Activated naive CD8-positive, alpha-beta T cell treated with anti-CD3 and anti-CD28 coated beads, Interleukin-2, amount 10 ng/mL, durations not matched to agents 7 days and 5 days (primary cell): ENCODE measurements at regions not wholly inside any gene's neighbourhood (a gene's known extent, or its start where the extent isn't known, plus 50 kb on each side); places are given as distances from the start of the nearest gene placed in this dataset.
A peak's percentile ranks its signal among the peaks of the same experiment; 100 is the strongest.
"Not testable (repeated sequence)": the region's sequence is repeated elsewhere in the genome, so short reads cannot be mapped to it uniquely, and the experiment has no call there.

Experiments
- ATAC-seq: fragments of 150-1000 bp; cut with Tn5 transposase; one replicate; pipeline ENCODE4 v1.10.0; 2021; ENCODE audit warnings: low read depth, moderate library complexity
- POLR2A ChIA-PET: fragments of 350-600 bp; sonication (Branson Sonifier 250); formaldehyde crosslinking; loops from one replicate; lab custom pipeline; 2021; ENCODE audit warnings: antibody characterized with exemption; lab: Charles Lee
- DNase-seq: peaks from one replicate; pipeline ENCODE4 v3.0.0; 2021
- H3K27ac Mint-ChIP-seq: one replicate; pipeline ENCODE4 v1.8.0; 2022; ENCODE audit warnings: mild to moderate bottlenecking, mixed read lengths
- H3K27me3 Mint-ChIP-seq: one replicate; pipeline ENCODE4 v1.8.0; 2022; ENCODE audit warnings: mild to moderate bottlenecking, moderate library complexity, mixed read lengths
- H3K36me3 Mint-ChIP-seq: one replicate; pipeline ENCODE4 v1.8.0; 2021; ENCODE audit warnings: mild to moderate bottlenecking, mixed read lengths
- H3K4me1 Mint-ChIP-seq: one replicate; pipeline ENCODE4 v1.8.0; 2021; ENCODE audit warnings: mixed read lengths
- H3K4me3 Mint-ChIP-seq: one replicate; pipeline ENCODE4 v1.8.0; 2022; ENCODE audit warnings: mild to moderate bottlenecking, moderate library complexity, mixed read lengths
- H3K9me3 Mint-ChIP-seq: one replicate; pipeline ENCODE4 v1.8.0; 2021; ENCODE audit warnings: mixed read lengths

DNA sequence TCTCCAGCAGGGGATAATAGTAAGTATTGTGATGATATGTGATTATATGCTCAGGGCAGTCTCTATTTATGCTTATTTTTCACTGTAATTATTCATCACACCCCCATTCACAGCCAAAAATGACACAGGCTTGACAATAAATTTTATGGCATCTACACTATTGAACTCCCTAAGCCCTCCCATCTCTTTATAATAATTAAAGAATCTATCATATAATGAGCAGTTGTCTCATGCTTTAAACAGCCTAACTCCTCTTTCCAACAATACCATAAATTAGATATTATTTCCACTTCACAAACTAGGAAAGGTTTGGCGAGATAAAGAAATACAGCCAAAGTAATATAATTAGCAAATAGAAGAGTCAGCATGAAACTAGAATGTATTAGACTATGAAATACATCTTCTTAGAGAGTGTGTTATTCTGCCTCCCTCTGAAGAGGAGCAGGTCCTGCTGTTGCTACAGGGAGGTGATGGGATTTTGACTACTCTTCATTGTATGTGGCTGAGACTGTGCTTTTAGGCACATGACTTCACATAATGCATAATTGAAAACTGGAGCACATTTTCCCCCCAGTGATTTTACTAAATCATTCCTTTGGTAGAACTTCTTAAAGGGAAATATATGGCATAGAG, 488.8 kb downstream of the HTR1A start:
- Mint-ChIP-seq H3K36me3 (no peaks in the 10 kb centered on the region), H3K27me3 (no peaks in the 10 kb centered on the region), H3K27ac (no peak overlapping the region), H3K4me3 (no peak overlapping the region), H3K4me1 (no peaks in the 10 kb centered on the region), H3K9me3 (peaks cover 4% of the 10 kb centered on the region)
- no peak for ATAC-seq
- POLR2A ChIA-PET, result no interaction called here
- no peak for DNase-seq

DNA sequence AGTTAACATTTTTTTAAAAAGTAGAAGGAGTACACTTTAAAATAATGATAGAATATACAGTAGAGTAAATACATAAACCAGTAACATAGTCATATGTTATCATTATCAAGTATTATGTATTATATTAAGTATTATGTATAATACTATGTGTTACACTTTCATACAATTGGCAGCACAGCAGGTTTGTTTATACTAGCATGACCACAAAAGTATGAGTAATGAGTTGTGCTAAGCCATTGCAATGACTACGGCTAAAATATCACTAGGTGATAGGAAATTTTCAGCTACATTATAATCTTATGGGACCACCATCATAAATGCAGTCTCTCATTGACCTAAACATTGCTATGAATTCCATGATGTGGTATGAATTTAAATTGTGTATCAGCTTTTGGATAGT, 506.0 kb downstream of the HTR1A start:
- POLR2A ChIA-PET, result no interaction called here
- H3K36me3 Mint-ChIP-seq, result no peaks in the 10 kb centered on the region
- ATAC-seq (no peak), DNase-seq (no peak)
- no peaks in the 10 kb centered on the region for H3K27me3 Mint-ChIP-seq
- no peaks in the 10 kb centered on the region for H3K4me1 Mint-ChIP-seq
- no peak overlapping the region for H3K4me3 Mint-ChIP-seq
- no peaks in the 10 kb centered on the region for H3K9me3 Mint-ChIP-seq
- H3K27ac Mint-ChIP-seq, result no peak overlapping the region

DNA sequence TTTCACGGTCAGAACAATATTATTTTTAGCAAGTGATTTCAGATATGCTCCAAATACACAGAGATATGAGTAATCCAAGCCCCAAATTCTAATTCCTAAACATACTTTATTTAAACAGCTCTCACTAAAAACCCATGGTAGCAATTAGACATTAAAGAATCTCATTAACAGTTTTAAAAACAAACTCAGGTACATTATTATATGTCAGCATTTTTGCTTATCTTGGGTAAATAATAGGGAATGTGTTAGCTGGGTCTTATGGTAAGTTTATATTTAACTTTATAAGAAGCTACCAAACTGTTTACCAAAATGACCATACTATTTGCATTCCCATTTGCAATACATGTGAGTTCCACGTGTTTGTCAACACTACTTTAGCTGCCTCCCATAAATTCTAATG, 511.1 kb downstream of the HTR1A start:
- Mint-ChIP-seq H3K4me3 (no peak overlapping the region), H3K27ac (no peak overlapping the region), H3K27me3 (no peaks in the 10 kb centered on the region), H3K36me3 (no peaks in the 10 kb centered on the region), H3K4me1 (no peaks in the 10 kb centered on the region), H3K9me3 (no peaks in the 10 kb centered on the region)
- DNase-seq, result no peak
- POLR2A ChIA-PET, result no interaction called here
- ATAC-seq, result no peak

DNA sequence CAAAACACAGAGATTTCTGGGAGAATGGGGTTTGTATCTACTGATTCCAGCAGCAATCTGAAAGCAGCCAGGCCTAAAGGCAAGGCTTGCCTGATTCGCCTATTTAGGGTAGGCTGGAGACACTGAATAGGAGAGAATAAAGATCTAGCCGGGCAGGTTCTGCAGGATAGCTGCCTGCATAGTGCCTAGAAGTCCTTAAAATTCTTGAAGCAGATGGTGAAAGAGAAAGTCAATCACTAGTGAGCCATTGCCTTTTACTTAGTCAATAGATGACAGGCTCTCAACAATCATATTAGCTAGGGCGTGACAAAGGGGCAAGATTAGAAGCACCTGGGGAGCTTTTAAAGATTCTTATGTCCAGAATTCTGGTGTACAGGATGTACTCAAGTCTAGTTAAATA, 522.7 kb downstream of the HTR1A start:
- DNase-seq, result no peak

DNA sequence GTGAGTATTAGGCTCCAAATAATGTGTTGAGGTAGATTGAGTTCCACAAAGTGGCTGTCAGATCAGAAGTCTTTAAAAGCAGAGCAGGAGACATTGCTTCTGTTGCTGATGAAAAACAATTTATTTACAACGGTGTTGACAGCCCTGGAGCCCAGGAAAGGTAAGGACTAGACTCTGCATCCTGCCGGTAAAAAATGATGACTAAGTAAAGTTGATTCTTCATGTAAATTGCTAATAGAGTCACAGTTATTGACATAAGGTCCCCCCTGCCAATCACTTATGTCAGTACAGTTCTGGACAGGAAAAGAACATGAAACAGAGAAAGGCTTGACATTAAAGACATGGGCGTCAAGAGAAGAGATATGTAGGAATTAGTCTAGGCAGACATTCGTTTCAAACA, 552.5 kb downstream of the HTR1A start:
- Mint-ChIP-seq H3K27me3 (no peaks in the 10 kb centered on the region), H3K27ac (no peak overlapping the region), H3K4me1 (no peaks in the 10 kb centered on the region), H3K4me3 (no peak overlapping the region), H3K9me3 (peaks cover 3% of the 10 kb centered on the region), H3K36me3 (no peaks in the 10 kb centered on the region)
- no peak for ATAC-seq
- no peak for DNase-seq
- POLR2A ChIA-PET, result no interaction called here

More for the DNA sequence above, 522.7 kb downstream of the HTR1A start:
- H3K27ac Mint-ChIP-seq, result no peak overlapping the region
- H3K36me3 Mint-ChIP-seq, result no peaks in the 10 kb centered on the region
- H3K9me3 Mint-ChIP-seq, result peaks cover 1% of the 10 kb centered on the region
- no peak for ATAC-seq
- no peak overlapping the region for H3K4me3 Mint-ChIP-seq
- POLR2A ChIA-PET, result no interaction called here
- no peaks in the 10 kb centered on the region for H3K4me1 Mint-ChIP-seq
- H3K27me3 Mint-ChIP-seq, result no peaks in the 10 kb centered on the region

DNA sequence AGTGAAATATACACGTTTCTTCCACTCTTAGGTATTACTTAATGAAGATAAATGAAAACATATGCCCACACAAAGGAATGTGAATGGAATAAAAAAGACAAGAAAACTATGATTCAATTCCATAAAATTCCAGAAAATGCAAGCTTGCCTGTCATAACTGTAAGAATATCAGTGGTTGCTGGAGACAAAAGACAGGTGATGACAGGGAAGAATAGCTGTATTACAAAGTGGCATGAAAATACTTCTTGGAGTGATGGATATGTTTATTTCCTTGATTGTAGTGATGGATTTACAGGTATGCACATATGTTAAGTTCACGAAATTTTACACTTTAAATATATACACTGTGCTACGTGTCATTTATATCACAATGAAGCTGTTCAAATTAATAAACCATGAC, 553.3 kb downstream of the HTR1A start:
- H3K9me3 Mint-ChIP-seq, result no peaks in the 10 kb centered on the region
- ATAC-seq (no peak), DNase-seq (no peak)
- H3K36me3 Mint-ChIP-seq, result no peaks in the 10 kb centered on the region
- H3K27me3 Mint-ChIP-seq, result no peaks in the 10 kb centered on the region
- POLR2A ChIA-PET, result no interaction called here
- H3K4me1 Mint-ChIP-seq, result no peaks in the 10 kb centered on the region
- no peak overlapping the region for H3K4me3 Mint-ChIP-seq
- H3K27ac Mint-ChIP-seq, result no peak overlapping the region

DNA sequence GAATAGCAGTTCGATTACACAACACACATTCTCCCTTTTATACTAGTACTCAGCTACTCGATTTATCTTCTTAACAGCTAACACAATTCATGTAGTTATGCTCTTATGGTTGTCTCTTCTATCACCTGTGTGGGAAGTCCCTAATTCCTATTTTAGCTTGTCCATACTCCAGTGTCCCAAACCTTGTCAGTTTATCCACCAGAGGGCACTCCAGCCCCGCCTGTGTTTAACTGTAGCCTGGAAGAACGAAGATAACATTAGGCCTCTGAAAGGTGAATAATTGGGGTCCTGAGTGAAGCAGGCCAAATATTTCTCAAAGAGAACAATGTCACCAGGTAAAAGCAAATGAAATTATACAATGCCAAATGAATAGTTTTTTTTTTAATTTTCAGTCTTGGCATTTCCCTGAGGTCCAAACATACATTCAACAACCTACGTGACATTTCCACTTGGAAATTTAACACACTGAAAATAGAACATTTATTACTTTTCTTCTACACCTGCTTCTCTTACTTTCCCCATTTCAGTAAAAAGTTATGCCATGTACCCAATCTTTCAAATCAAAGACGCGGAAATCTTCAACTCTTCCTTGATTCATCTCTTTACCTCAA, 560.7 kb downstream of the HTR1A start:
- peak; percentile 30 for DNase-seq

DNA sequence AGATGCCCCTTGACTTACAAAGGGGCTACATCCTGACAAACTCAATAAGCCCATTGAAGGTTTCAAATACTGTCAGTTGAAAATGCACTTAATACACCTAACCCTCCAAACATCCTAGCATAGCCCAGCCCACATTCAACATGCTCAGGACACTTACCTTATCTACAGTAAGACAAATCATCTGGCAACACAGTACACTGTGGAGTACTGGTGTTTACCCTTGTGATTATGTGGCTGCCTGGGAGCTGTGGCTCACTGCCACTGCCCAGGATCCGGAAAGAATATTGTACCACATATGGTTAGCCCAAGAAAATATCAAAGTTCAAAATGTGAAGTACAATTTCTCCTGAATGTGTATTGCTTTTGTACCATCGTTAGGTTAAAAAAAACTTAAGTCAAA, 562.2 kb downstream of the HTR1A start:
- DNase-seq, result no peak
- Mint-ChIP-seq H3K27ac (no peak overlapping the region), H3K36me3 (no peaks in the 10 kb centered on the region), H3K27me3 (no peaks in the 10 kb centered on the region), H3K4me1 (no peaks in the 10 kb centered on the region), H3K4me3 (no peak overlapping the region), H3K9me3 (no peaks in the 10 kb centered on the region)
- no peak for ATAC-seq
- POLR2A ChIA-PET, result no interaction called here

More for the DNA sequence above, 560.7 kb downstream of the HTR1A start:
- no peaks in the 10 kb centered on the region for H3K27me3 Mint-ChIP-seq
- no peaks in the 10 kb centered on the region for H3K4me1 Mint-ChIP-seq
- ATAC-seq, result no peak
- no peak overlapping the region for H3K27ac Mint-ChIP-seq
- no peaks in the 10 kb centered on the region for H3K9me3 Mint-ChIP-seq
- POLR2A ChIA-PET, result no interaction called here
- H3K4me3 Mint-ChIP-seq, result no peak overlapping the region
- no peaks in the 10 kb centered on the region for H3K36me3 Mint-ChIP-seq

DNA sequence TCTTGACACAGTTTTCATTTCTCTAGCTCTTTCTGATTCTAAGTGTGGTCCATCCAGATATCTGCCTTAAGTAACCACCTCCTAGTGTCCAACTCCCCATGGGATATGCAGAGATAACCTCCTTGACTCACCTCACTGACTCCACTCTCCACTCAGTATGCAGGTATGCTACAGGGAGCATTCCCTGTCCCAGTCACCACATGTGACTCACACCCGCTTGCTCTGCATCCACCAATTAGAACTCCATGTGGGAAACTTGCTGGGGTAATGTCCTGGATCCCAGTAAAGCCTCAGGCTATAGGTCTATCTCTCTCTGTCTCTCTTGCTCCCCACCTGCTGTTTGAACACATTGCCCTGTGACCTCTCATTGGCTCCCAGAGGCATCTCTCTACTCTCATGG, 563.9 kb downstream of the HTR1A start:
- no peaks in the 10 kb centered on the region for H3K4me1 Mint-ChIP-seq
- no peaks in the 10 kb centered on the region for H3K9me3 Mint-ChIP-seq
- ATAC-seq (no peak), DNase-seq (no peak)
- no peaks in the 10 kb centered on the region for H3K27me3 Mint-ChIP-seq
- POLR2A ChIA-PET, result no interaction called here
- H3K36me3 Mint-ChIP-seq, result no peaks in the 10 kb centered on the region
- H3K4me3 Mint-ChIP-seq, result no peak overlapping the region
- no peak overlapping the region for H3K27ac Mint-ChIP-seq

DNA sequence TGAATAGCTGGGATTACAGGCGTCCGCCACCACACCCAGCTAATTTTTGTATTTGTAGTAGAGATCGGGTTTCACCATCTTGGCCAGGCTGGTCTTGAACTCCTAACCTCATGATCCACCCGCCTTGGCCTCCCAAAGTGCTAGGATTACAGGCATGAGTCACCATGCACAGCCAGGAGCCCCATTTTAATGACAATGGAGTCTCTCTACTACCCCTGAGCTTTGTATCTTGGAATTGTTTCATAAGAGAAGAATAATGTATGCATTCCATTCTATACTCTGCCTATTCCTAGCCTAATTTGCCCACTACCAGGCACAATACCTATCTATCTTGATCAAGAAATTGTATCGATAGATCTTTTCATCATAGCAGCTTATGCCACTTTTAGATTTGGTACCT, 574.1 kb downstream of the HTR1A start:
- H3K4me3 Mint-ChIP-seq, ATAC-seq, H3K9me3 Mint-ChIP-seq, H3K36me3 Mint-ChIP-seq, H3K27me3 Mint-ChIP-seq, DNase-seq, H3K27ac Mint-ChIP-seq, H3K4me1 Mint-ChIP-seq, POLR2A ChIA-PET: not testable (repeated sequence)

DNA sequence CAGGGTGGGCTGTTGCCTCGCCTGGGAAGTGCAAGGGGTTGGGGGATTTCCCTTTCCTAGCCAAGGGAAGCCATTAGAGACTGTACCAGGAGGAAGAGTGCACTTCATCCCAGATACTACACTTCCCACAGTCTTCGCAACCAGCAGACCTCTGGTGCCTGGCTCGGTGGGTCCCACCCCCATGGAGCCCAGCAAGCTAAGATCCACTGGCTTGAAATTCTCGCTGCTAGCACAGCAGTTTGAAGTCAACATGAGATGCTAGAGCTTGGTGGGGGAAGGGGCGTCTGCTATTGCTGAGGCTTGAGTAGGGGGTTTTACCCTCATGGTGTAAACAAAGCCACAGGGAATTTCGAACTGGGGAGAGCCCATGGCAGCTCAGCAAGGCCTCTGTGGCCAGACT, 586.4 kb downstream of the HTR1A start:
- POLR2A ChIA-PET, result no interaction called here
- Mint-ChIP-seq H3K9me3 (peaks cover 2% of the 10 kb centered on the region), H3K36me3 (no peaks in the 10 kb centered on the region), H3K27ac (no peak overlapping the region), H3K4me3 (no peak overlapping the region), H3K4me1 (no peaks in the 10 kb centered on the region), H3K27me3 (no peaks in the 10 kb centered on the region)
- ATAC-seq, result no peak
- no peak for DNase-seq

DNA sequence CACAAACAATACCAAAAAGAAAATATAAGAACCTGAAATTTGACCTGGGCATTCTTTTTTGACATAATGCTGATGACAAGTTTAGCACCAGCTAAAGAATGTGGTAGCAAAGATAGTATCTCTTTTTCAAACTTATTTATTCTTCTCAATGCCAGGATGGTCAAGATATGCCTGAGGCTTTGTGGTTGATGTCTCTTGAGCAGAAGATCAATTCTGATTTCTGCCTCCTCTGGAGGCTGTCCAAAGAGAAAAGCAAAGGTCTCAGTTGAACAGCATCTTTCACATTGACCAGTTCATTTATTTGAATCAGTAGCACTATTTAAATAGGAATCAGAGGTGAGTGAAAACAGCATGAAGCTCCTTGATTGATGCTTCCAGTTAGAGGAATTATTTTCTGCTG, 588.2 kb downstream of the HTR1A start:
- Mint-ChIP-seq H3K27ac (no peak overlapping the region), H3K4me1 (no peaks in the 10 kb centered on the region), H3K36me3 (no peaks in the 10 kb centered on the region), H3K27me3 (no peaks in the 10 kb centered on the region), H3K4me3 (no peak overlapping the region), H3K9me3 (peaks cover 2% of the 10 kb centered on the region)
- no peak for ATAC-seq
- POLR2A ChIA-PET, result no interaction called here
- DNase-seq, result no peak

DNA sequence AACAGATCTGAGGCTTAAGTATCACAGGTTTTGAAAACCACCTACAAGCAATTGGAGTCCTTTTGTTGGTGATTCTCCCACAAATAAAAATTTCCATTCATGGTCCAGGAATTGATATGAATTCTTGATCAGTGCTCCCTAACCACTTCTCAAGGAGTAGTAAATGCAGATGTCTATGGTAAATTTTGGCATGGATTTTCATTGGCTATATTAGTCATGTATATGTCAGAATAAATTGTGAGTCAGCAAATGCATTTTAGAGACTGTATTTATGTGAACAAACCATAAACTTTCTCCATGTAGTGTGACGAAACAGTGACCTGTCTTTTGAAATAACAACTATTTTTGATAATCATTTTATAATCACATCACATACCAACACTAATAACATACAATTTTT, 611.1 kb downstream of the HTR1A start:
- POLR2A ChIA-PET, result no interaction called here
- ATAC-seq (no peak), DNase-seq (no peak)
- Mint-ChIP-seq H3K4me1 (no peaks in the 10 kb centered on the region), H3K36me3 (no peaks in the 10 kb centered on the region), H3K27ac (no peak overlapping the region), H3K9me3 (peaks cover 1% of the 10 kb centered on the region), H3K27me3 (no peaks in the 10 kb centered on the region), H3K4me3 (no peak overlapping the region)

DNA sequence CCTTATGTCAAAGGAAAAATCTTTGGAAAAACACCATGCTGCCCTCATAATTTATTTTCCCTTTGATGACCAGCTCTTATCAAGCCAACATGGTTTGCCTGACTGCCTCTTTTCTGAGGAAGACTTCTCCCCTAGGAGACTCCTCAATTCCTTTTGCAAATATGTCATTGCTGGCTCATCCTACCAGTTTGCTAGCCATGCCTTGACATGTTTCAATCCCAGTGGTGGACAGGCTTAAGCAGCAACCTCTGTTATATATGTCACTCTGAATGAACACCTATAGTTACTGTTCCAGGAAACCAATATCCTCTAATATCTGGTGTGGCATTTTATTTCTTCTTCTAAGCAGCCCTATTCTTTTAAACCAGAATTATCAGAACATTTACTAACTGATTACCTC, 615.8 kb downstream of the HTR1A start:
- POLR2A ChIA-PET, result no interaction called here
- H3K4me3 Mint-ChIP-seq, result no peak overlapping the region
- H3K27me3 Mint-ChIP-seq, result no peaks in the 10 kb centered on the region
- DNase-seq (no peak), ATAC-seq (no peak)
- peaks cover 3% of the 10 kb centered on the region for H3K9me3 Mint-ChIP-seq
- H3K27ac Mint-ChIP-seq, result no peak overlapping the region
- no peaks in the 10 kb centered on the region for H3K4me1 Mint-ChIP-seq
- no peaks in the 10 kb centered on the region for H3K36me3 Mint-ChIP-seq
